Sigmoid colon (tissue), 4 donors: ENCODE measurements at regions not wholly inside any gene's neighbourhood (a gene's known extent, or its start where the extent isn't known, plus 50 kb on each side); places are given as distances from the start of the nearest gene placed in this dataset.

Experiments used
- EP300 ChIP-seq, 4 donors: sonication (generic); formaldehyde crosslinking; IDR thresholded peaks; one replicate each; pipeline ENCODE4 v1.6.1; 2017; ENCODE audit warnings: antibody characterized with exemption in 4 of 4
- POLR2A ChIP-seq, 2 donors: fragments of 450-650 bp; IDR thresholded peaks; one replicate each; pipeline ENCODE4 v1.6.1; 2016; ENCODE audit warnings: antibody characterized with exemption in 2 of 2, mild to moderate bottlenecking in 2 of 2, moderate library complexity in 2 of 2
- POLR2AphosphoS5 ChIP-seq, 4 donors: sonication (generic); formaldehyde crosslinking; IDR thresholded peaks; one replicate each; pipeline ENCODE4 v1.6.1; 2017; ENCODE audit warnings: antibody characterized with exemption in 4 of 4
- TF ChIP-seq, protein P1 (sequence below), 4 experiments: fragments of 450-650 bp in 3 of 4; fragments of 200-600 bp in 1 of 4; IDR thresholded peaks; one replicate each; pipeline ENCODE4 v1.5.1; 2016 to 2019; ENCODE audit warnings: antibody characterized with exemption in 4 of 4, mild to moderate bottlenecking in 3 of 4, moderate library complexity in 2 of 4

DNA sequence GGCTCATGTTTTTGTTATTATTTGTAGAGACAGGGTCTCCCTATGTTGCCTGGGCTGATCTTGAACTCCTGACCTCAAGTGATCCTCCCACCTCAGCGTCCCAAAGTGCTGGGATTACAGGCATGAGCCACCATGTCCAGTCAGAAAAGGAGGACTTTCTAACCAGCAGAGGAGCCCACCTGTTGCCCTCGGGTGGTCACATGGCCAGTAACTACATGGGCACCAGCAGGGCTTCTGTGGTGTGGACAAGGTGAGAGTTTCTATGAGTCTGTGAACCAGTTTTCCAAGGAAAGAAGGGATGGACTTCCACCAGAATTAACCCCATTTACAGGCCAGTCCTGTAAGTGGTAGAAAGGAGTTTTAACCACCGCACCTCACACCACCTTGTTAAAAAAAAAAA lies 125.4 kb downstream of the RIN2 start:
- TF ChIP-seq, protein P1, sequence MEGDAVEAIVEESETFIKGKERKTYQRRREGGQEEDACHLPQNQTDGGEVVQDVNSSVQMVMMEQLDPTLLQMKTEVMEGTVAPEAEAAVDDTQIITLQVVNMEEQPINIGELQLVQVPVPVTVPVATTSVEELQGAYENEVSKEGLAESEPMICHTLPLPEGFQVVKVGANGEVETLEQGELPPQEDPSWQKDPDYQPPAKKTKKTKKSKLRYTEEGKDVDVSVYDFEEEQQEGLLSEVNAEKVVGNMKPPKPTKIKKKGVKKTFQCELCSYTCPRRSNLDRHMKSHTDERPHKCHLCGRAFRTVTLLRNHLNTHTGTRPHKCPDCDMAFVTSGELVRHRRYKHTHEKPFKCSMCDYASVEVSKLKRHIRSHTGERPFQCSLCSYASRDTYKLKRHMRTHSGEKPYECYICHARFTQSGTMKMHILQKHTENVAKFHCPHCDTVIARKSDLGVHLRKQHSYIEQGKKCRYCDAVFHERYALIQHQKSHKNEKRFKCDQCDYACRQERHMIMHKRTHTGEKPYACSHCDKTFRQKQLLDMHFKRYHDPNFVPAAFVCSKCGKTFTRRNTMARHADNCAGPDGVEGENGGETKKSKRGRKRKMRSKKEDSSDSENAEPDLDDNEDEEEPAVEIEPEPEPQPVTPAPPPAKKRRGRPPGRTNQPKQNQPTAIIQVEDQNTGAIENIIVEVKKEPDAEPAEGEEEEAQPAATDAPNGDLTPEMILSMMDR (IDR thresholded peaks at IDR 0.05), result no peak
- TF ChIP-seq POLR2A (IDR thresholded peaks at IDR 0.05) (no peak), POLR2AphosphoS5 (IDR thresholded peaks at IDR 0.05) (no peak), EP300 (IDR thresholded peaks at IDR 0.05) (no peak)
